ENCODE measurements at regions not wholly inside any gene's neighbourhood (a gene's known extent, or its start where the extent isn't known, plus 50 kb on each side); places are given as distances from the start of the nearest gene placed in this dataset.
A peak's percentile ranks its signal among the peaks of the same experiment; 100 is the strongest.

DNA sequence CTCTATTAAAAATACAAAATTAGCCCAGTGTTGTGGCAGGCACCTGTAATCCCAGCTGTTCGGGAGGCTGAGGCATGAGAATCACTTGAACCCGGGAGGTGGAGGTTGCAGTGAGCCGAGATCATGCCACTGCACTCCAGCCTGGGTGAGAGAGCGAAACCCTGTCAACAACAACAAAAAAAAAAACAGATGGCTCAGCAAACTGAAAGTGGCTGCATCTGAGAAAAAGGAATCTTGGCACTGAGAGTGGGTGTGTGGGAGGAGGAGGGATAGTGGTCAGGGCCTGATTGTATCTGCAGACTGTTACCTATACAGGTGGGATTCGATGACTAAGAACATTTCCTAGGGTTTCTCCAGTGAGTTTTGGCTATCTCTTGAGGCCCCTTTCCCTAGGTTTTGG lies 122.2 kb upstream of the BARHL2 start:
- intact Hi-C loops (cut with DNase I) = no loop called here

GRCh38 chr1:90838720-90839119 lies 121.6 kb upstream of the BARHL2 start:
- H3K27me3 ChIP-seq = peaks cover 14% of the 10 kb centered on the region
- H3K9me3 ChIP-seq = no peaks in the 10 kb centered on the region
- no peak for DNase-seq (ENCODE audit: extremely low spot score in 2 of 2)
- no peak for TF ChIP-seq CTCF (IDR thresholded peaks at IDR 0.05)
- H3K4me3 ChIP-seq = no peak overlapping the region
- intact Hi-C loops (cut with DNase I) = no loop called here
- H3K4me1 ChIP-seq = peaks cover 22% of the 10 kb centered on the region
- H3K27ac ChIP-seq = no peak overlapping the region
- no peaks in the 10 kb centered on the region for H3K36me3 ChIP-seq

More for the DNA sequence above, 122.2 kb upstream of the BARHL2 start:
- peaks cover 14% of the 10 kb centered on the region for H3K27me3 ChIP-seq
- H3K9me3 ChIP-seq = no peaks in the 10 kb centered on the region
- H3K27ac ChIP-seq = no peak overlapping the region
- H3K4me1 ChIP-seq = peaks cover 22% of the 10 kb centered on the region
- TF ChIP-seq POLR2AphosphoS5 (IDR thresholded peaks at IDR 0.05; ENCODE audit: insufficient read depth in 1 of 2, low read depth in 1 of 2) (no peak), POLR2A (IDR thresholded peaks at IDR 0.05) (no peak), CTCF (IDR thresholded peaks at IDR 0.05) (no peak)
- no peaks in the 10 kb centered on the region for H3K36me3 ChIP-seq
- H3K4me3 ChIP-seq = no peak overlapping the region
- no peak for DNase-seq (ENCODE audit: extremely low spot score in 2 of 2)

DNA sequence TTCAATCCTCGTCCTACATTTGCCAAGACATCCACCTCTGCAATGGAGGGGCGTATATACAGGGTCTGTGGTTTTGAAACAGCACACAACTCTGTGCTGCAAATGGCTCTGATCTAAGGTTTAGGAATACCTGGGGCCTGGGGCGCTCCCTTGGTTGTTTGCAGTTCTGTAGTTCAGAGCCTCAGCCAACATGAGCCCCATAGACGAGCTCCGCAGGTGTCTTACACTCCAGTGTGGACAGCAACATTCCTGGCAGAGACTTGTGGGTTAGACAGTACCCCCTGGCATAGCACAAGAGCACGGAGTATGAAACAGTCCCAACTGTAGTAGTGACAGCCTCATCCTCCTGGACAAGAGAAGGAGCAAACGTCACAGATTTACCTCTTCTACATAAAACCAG lies 120.3 kb upstream of the BARHL2 start:
- no peak overlapping the region for H3K4me3 ChIP-seq
- peaks cover 14% of the 10 kb centered on the region for H3K27me3 ChIP-seq
- H3K36me3 ChIP-seq = no peaks in the 10 kb centered on the region
- peaks cover 22% of the 10 kb centered on the region for H3K4me1 ChIP-seq
- H3K9me3 ChIP-seq = no peaks in the 10 kb centered on the region
- no peak for DNase-seq (ENCODE audit: extremely low spot score in 2 of 2)
- H3K27ac ChIP-seq = no peak overlapping the region
- intact Hi-C loops (cut with DNase I) = no loop called here
- TF ChIP-seq CTCF (IDR thresholded peaks at IDR 0.05) (no peak), POLR2AphosphoS5 (IDR thresholded peaks at IDR 0.05; ENCODE audit: insufficient read depth in 1 of 2, low read depth in 1 of 2) (no peak), POLR2A (IDR thresholded peaks at IDR 0.05) (no peak)

DNA sequence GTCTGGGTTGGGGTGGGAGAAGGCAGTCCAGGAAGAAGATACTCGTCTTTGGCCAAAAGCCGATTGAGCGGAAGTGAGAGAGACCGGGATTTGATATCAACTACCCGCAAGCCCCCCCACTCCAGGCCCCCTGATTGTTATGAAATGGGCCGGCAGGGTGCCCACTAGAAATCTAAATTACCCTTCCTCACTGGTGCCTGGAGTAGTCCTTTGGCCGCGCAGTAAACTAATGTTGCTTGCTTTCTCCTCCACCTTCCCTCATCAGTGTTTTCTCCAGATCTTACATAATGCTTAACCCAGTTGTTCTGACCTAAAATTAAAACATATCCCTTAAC lies 119.2 kb upstream of the BARHL2 start:
- no peak for TF ChIP-seq POLR2A (IDR thresholded peaks at IDR 0.05)
- no peak for TF ChIP-seq POLR2AphosphoS5 (IDR thresholded peaks at IDR 0.05; ENCODE audit: insufficient read depth in 1 of 2, low read depth in 1 of 2)
- no peak for TF ChIP-seq CTCF (IDR thresholded peaks at IDR 0.05)
- peak overlapping the region; percentile 30 to 45 for H3K4me3 ChIP-seq
- no peak for DNase-seq (ENCODE audit: extremely low spot score in 2 of 2)
- H3K27me3 ChIP-seq = peaks cover 14% of the 10 kb centered on the region
- H3K4me1 ChIP-seq = peaks cover 22% of the 10 kb centered on the region
- H3K27ac ChIP-seq = no peak overlapping the region
- no peaks in the 10 kb centered on the region for H3K9me3 ChIP-seq
- intact Hi-C loops (cut with DNase I) = no loop called here
- no peaks in the 10 kb centered on the region for H3K36me3 ChIP-seq

DNA sequence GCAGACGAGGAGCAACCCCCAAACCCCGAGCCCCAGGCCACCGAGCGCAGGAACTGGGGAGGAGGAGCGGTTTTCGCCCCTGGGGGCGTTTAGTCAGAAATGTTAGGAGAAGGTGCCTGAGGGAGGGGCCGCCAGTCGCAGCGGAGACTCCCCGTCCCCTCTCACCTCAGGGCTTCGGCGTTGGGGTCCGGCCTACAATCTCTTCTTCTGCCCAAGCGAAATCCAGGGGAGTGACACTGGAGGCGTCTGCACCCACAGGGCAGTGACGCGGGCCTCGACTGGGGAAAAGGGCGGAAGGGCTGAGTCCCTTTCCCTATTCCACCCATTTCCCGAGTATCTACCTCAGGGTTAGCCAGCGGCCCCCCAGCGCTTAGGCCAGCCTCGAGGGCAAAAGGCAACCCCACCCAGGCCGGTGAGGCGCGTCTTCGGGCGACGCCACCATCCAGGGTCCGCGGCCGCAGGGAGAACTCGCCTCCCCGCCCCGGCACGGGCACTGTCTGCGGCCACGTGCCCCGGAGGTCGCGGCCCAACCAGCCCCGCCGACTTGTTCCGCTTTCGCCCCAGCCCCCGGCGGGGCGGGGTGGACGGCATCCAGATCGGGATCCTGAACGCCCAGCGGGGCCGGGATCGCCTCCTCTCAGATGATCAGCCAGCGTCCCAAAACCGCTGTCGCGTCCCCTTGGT lies 118.7 kb upstream of the BARHL2 start:
- TF ChIP-seq CTCF (IDR thresholded peaks at IDR 0.05) (no peak), POLR2AphosphoS5 (IDR thresholded peaks at IDR 0.05; ENCODE audit: insufficient read depth in 1 of 2, low read depth in 1 of 2) (no peak), POLR2A (IDR thresholded peaks at IDR 0.05) (no peak)
- DNase-seq (ENCODE audit: extremely low spot score in 2 of 2) = no peak
- H3K27me3 ChIP-seq = peaks cover 14% of the 10 kb centered on the region
- no peaks in the 10 kb centered on the region for H3K36me3 ChIP-seq
- intact Hi-C loops (cut with DNase I) = no loop called here
- H3K27ac ChIP-seq = no peak overlapping the region
- peak overlapping the region; percentile 30 to 45 for H3K4me3 ChIP-seq
- peaks cover 22% of the 10 kb centered on the region for H3K4me1 ChIP-seq
- no peaks in the 10 kb centered on the region for H3K9me3 ChIP-seq

Data from vagina (tissue), 2 donors.